GM19452 (cell line): ENCODE measurements at regions not wholly inside any gene's neighbourhood (a gene's known extent, or its start where the extent isn't known, plus 50 kb on each side); places are given as distances from the start of the nearest gene placed in this dataset.
"Not testable (repeated sequence)": the region's sequence is repeated elsewhere in the genome, so short reads cannot be mapped to it uniquely, and the experiment has no call there.

Experiments used
- ATAC-seq: cut with Tn5 transposase; IDR thresholded peaks from one replicate; pipeline ENCODE4 v1.9.1; 2021; ENCODE audit not compliant: unreplicated experiment

DNA sequence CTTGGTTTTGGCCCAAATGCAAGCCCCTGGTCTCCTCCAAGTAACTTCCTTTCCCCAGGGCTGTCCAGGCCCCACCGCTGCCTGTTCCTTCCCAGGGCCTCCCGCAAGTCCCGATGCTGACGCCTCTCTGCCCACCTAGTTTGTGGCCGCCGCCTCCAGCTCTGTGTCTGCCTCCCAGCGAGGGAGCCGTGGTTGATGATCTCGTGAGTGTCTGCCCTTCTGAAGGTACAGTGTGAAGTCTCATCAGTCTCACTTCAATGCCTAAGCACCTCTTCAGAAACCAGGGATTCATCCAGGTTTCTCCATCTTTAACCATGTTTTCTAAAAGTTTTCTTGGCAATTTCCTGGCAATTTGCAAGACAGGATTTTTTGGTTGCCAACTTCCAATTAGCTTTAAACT, 127.5 kb downstream of the TMEM121 start:
- ATAC-seq: not testable (repeated sequence)

DNA sequence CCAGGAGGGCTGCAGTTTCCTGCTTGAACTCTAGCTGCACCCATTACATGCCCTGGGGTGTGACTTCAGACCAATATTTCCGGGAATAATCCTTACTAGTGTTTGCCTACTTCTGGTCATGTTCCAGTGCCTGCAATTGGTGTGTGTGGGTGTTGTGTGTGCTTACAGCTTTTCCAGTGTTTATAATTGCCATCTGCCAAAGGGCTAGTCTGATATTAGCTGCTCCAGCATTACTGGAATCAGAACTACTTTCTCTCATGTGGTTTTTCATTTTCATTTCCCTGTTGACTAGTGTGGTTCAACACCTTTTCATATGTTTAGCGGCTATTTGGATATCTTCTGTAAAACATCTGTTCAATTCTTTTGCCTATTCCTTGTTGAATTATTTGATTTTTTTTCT, 132.9 kb downstream of the TMEM121 start:
- ATAC-seq: not testable (repeated sequence)

DNA sequence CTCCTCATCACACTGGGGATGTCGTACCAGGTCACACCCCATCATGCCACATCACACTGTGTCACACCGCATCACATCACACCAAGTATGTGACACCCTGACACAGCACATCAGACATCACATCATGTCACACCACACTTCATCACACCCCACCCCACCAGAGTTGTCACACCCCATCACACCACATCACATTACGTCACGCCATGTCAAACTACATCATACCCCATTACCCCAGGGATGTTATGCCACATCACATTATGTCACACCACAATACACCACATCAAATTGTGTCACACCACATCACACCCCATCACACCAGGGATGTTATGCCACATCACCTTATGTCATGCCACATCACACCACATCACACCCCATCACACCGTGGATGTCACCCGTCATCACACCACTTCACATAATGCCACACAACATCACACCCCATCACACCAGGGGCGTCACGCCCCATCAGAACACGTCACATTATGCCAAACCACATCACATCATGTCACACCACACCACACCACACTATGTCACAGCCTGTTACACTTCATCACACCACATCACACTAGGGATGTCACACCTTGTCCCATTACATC, 133.6 kb downstream of the TMEM121 start:
- no peak for ATAC-seq

DNA sequence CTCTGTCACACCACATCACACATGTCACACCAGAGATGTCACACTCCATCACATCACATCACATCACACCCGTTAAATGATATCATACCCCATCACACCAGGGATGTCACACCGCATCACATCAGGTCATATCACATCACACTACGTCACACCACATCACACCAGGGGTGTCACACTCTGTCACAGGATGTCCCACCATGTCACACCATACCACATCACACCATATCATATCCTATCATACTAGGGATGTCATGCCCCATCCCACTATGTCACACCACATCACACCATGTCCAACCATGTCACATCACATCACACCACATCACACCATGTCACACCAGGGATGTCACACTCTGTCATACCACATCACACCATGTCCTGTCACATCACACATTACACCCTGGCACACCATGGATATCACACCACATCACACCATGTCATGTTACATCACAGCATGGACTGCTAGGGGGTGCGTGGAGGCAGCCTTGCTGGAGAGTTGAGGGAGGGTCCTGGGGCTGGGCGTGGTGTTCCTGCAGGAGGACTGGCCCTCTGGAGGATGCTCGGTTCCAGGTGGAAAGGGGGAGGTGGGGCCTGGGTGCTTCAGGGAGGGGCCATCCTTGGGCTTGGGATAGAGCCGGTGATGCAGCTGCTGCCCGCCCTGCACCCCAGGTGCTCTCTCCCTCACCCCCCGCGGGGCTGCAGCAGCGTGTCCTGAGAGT, 134.6 kb downstream of the TMEM121 start:
- ATAC-seq: no peak

DNA sequence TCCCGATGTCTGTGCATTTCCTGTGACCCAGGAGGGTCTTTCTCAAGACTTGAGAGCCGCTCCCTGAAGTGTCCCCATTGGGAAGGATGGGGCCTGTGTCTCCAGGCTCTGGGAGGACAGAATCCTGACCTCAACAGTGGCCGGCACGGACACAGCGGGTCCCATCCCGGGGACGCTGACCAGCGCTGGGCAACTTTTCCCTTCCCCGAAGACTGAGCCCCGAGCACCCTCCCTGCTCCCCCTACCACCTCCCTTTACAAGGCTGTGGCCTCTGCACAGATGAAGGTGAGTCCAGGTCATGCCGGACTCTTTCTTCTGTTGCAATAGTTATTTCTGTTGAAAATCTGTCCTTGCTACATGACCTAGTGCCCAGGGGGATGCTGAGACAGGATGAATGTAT, 135.7 kb downstream of the TMEM121 start:
- ATAC-seq: not testable (repeated sequence)

DNA sequence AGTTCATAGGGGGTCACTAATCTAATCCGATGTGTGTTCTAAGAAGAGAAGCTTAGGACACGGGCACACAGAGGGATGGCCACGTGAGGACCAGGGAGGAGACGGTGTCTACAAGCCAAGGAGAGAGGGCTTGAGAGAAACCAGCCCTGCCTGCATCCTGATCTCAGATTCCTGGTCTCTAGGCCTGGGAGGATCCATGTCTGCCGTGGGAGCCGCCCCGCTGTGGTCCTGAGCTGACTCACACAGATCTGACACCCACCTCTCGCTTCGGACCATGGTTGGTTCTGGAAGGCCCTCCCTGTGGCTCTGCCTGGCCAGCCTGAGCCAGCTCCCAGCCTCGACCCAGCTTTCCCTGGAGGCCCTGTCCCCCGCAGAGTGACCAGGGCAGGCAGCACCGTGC, 136.2 kb downstream of the TMEM121 start:
- ATAC-seq: not testable (repeated sequence)

DNA sequence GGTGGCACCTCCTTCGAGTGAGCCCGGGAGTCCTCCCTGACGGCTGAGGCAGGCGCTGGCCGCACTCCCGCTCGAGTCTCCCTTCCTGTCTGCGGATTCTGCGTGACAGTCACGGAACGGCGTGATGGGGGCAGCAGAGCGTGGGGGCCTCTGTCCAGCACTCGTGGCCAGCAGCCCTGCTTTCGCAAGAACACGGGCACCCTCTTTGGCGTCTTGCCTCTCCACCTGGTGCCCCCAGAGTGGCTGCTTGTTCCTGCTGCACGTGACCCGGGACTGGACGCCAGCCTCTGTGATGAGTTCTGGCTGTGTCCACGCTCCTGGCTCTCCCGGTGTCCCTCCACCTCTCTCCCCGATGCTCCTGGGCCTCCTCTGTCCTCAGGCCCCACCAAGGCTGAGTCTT, 136.9 kb downstream of the TMEM121 start:
- ATAC-seq: not testable (repeated sequence)

DNA sequence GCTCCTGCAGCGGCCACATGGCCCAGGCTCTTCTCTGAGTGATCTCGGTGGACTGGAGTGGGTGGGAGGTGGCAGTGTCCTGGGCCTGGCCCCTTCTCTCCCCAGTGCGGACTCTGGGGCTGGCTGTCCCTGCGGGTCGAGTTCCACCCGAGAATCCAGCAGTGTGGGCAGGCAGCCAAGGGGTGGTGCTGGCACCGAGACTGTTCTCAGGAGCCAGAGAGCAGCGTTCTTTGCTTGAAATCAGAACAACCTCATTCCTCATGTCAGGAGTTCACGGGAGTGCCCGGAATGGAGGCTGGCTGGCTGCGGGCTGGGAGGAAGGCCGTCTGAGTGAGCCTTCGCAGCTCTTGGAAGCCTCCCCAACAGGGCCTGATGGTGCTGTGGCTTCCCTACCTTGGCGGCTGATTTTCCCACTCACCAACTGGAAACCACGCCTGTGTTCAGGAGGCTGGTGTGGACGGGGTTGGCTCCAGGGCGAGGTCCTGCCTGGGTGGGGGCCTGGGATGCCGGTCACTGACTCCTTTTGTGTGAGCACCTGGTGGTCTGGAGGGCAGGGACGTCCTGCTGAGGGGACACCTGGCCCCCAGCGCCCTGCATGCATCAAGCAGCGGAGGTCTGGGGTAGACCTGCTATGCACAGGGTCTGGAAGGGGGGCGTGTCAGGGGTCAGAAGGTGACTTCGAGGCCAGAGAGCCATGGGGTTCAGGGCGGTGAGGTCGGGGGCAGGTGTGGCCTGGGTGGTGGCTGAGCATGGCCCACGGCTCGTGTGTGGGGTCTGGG, 137.6 kb downstream of the TMEM121 start:
- not testable (repeated sequence) for ATAC-seq

DNA sequence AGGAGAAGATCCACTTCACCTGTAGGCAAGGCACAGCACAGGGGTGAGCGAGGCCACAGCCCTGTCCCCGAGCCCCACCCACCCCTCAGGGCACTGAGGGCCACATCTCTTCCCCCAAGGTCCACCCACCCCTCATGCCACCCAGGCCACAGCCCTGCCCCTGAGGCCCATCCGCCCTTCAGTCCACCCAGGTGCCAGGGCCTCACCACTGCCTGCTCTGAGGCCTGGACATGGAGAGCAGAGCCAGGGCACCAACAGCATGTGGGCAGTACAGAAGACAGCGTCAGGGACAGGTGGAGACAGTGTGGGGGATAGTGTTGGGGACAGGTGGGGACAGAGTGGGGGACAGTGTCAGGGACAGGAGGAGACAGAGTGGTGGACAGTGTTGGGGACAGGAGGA, 138.3 kb downstream of the TMEM121 start:
- no peak for ATAC-seq

DNA sequence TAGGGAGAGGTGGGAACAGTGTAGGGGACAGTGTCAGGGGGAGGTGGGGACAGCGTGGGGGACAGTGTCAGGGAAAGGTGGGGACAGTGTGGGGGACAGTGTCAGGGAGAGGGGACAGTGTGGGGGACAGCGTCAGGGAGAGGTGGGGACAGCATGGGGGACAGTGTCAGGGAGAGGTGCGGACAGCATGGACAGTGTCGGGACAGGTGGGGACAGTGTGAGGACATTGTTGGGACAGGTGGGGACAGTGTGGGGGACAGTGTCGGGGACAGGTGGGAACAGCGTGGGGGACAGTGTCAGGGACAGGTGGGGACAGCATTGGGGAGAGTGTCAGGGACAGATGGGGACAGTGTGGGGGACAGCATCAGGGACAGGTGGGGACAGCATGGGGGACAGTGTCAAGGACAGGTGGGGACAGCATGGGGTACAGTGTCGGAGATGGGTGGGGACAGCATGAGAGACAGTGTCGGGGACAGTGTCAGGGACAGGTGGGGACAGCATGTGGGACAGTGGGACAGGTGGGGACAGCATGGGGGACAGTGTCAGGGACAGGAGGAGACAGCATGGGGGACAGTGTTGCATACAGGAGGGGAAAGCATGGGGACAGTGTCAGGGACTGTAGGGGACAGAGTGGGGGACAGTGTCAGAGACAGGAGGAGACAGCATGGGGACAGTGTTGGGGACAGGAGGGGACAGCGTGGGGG, 139.0 kb downstream of the TMEM121 start:
- ATAC-seq: no peak

DNA sequence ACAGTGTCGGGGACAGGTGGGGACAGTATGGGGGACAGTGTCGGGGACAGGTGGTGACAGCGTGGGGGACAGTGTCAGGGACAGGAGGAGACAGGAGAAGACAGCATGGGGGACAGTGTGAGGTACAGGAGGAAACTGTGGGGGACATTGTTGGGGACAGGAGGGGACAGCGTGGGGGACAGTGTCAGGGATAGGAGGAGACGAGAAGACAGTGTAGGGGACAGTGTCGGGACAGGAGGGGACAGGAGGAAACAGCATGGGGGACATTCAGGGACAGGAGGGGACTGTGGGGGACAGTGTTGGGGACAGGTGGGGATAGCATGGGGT, 139.5 kb downstream of the TMEM121 start:
- ATAC-seq: no peak

DNA sequence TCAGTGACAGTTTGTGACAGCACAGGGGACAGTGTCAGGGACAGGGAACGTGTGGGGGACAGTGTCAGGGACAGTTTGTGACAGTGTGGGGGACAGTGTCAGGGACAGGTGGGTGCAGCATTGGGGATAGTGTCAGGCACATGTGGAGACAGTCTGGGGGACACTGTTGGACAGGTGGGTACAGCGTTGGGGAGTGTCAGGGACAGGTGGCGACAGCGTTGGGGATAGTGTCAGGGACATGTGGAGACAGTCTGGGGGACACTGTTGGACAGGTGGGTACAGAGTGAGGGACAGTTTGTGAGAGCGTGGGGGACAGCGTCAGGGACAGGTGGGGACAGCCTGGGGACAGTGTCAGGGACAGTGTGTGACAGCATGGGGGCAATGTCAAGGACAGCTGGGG, 140.0 kb downstream of the TMEM121 start:
- no peak for ATAC-seq

DNA sequence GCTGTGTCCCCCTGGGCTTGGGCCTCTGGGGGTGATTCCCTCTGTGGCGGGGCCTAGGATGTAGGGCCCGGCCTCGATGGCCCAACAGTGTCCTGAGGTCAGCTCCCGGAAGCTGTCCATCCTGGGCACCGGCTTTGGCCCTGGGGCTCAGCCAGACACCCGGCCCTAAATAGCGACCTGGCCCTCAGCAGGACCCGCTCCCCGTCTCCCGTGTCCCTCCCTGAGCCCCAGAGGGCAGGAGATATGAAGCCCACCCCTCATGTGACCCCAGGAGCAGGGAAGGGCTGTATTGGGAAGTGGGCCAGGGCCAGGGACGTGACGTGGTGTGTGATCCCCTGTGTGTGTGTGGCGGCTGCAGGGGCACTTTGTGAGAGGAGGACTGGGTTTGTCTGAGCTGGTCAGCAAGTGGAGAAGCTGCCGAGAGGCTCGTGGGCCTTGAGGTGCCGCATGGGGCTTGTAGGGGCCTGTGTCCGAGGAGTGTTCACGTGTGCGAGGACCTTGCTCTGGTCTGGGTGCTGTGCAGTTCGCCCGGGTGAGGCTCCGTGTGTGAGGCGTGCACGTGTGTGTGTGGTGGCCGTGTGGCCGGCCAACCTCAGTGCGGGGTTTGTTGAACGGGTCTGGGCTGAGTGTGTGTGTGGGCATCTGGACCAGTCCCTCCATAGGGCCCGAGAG, 140.7 kb downstream of the TMEM121 start:
- ATAC-seq: not testable (repeated sequence)

DNA sequence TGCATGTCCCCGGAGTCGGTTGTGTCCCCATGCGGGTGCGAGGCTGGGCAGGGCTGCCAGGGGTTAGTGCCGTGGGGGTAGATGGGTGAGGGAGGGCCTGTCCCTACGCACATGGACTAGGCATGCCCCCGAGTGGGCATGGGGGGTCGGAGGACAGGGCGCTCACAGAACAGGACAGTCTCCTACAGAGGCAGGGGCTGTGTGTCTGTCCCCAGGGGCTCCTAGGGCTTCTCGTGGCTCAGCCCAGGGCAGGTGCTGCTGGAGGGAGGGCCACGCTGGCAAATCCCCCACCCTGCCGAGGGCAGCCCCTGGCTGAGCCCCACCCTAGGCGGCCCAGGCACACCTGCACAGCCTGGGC, 141.3 kb downstream of the TMEM121 start:
- not testable (repeated sequence) for ATAC-seq

DNA sequence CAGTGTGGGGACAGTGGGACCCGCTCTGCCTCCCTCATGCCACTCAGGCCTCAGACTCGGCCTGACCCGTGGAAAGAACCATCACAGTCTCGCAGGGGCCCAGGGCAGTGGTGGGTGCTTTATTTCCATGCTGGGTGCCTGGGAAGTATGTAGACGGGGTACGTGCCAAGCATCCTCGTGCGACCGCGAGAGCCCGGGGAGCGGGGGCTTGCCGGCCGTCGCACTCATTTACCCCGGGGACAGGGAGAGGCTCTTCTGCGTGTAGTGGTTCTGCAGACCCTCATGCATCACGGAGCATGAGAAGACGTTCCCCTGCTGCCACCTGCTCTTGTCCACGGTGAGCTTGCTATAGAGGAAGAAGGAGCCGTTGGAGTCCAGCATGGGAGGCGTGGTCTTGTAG, 141.6 kb downstream of the TMEM121 start:
- ATAC-seq: not testable (repeated sequence)

DNA sequence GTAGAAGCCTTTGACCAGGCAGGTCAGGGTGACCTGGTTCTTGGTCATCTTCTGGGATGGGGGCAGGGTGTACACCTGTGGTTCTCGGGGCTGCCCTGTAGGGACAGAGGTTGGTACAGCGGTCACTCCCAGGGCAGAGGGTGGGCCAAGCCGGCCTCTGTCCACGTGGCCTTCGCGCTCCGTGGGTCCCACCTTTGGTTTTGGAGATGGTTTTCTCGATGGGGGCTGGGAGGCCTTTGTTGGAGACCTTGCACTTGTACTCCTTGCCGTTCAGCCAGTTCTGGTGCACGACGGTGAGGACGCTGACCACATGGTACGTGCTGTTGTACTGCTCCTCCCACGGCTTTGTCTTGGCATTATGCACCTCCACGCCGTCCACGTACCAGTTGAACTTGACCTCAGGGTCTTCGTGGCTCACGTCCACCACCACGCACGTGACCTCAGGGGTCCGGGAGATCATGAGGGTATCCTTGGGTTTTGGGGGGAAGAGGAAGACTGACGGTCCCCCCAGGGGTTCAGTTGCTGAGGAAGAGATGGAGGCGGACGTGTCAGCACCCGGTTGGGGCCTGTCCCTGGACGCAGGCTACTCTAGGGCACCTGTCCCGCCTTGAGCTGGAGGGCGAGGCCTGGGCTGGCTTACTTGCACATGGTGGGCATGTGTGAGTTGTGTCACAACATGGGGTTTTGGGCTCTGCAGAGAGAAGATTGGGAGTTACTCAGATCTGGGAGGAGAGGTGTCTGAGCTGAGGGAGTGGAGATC, 142.3 kb downstream of the TMEM121 start:
- ATAC-seq: not testable (repeated sequence)

DNA sequence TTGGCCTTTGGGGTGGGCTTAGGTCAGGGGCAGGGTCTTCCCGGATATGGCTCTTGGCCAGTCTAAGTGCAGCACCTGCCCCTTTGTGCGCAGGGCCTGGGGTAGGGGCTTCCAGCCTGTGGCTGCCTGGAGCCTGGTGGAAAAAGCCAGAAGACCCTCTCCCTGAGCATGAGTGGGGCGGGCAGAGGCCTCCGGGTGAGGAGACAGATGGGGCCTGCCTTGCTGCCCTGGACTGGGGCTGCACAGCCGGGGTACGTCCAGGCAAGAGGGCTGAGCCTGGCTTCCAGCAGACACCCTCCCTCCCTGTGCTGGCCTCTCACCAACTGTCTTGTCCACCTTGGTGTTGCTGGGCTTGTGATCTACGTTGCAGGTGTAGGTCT, 142.8 kb downstream of the TMEM121 start:
- not testable (repeated sequence) for ATAC-seq

DNA sequence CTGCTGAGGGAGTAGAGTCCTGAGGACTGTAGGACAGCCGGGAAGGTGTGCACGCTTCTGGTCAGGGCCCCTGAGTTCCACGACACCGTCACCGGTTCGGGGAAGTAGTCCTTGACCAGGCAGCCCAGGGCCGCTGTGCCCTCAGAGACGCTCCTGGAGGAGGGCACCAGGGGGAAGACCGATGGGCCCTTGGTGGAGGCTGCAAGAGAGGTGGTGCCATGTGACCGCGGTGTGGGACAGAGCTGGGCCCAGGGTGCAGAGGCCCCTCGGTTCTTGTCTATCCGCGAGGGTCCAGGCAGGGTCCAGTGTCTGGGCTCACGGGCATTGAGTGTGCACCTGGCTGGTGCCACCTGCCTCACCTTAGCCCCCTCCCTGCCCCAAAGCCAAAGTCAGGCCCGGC, 143.3 kb downstream of the TMEM121 start:
- ATAC-seq: not testable (repeated sequence)

DNA sequence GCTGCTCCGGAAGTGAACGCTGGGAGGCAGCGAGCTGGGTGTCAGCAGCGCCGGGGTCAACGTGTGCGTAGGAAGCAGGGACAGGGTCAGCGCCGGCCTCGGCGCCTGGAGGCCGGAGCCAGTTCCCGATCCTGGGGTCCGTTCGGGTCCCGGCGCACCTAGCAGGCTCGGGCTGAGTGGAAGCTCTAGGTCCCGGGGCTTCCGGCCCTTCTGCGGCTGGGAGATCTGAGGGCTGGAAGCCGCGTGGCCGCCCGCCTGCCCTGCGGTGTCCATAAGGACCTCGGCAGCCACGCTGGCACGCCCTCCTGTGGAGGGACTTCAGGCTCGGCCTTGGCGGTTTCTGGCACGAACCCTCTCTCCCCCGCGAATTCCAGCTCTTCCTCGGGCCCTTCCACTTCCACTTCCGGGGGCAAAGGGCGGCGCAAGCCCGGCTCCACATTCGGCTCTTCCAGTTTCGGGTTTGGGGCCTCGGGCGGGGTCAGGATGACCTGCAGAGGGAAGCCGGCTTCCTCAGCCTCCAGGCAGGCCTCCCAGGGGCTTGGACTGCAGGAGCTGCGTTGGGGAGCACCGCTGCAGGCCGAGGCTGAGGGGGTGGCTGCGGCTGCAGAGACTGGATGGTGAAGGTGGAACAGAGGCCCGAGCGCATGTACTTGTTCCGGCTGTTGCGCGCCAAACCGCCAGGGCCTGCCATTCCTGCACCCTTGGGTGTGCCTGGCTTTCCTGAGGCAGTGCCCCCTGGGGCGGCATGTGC, 146.2 kb downstream of the TMEM121 start:
- not testable (repeated sequence) for ATAC-seq

DNA sequence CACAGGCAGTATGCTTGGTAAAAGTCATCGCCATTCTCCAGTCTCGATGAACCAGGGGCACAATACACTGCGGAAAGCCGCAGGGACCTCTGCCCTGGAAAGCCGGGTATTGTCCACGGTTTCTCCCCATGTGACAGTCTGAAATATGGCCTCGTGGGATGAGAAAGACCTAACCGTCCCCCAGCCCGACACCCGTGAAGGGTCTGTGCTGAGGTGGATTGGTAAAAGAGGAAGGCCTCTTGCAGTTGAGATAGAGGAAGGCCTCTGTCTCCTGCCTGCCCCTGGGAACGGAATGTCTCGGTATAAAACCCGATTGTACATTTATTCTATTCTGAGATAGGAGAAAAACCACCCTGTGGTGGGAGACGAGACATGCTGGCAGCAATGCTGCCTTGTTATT, 149.1 kb downstream of the TMEM121 start:
- not testable (repeated sequence) for ATAC-seq
